IMR-90 (cell line): ENCODE measurements at regions not wholly inside any gene's neighbourhood (a gene's known extent, or its start where the extent isn't known, plus 50 kb on each side); places are given as distances from the start of the nearest gene placed in this dataset.

ENCODE experiments used
- ATAC-seq: fragments of 200-7000 bp; cut with Tn5 transposase; 2 replicates; pipeline ENCODE4 v1.9.1; 2020; ENCODE audit warnings: low read depth, mild to moderate bottlenecking, moderate library complexity
- BruUV-seq: library from RNA; stranded (reverse); fragments of 400-500 nt; replicated peaks from 2 replicates; lab custom pipeline; 2021; lab: Mats Ljungman, UMichigan
- CTCF ChIA-PET: fragments of 300-600 bp; formaldehyde crosslinking; extraction: SDS; loops from one replicate; lab custom pipeline; 2021; ENCODE audit warnings: antibody characterized with exemption; lab: Yijun Ruan, JAX
- POLR2A ChIA-PET: fragments of 300-600 bp; sonication (Branson Sonifier 250); formaldehyde crosslinking; loops from one replicate; lab custom pipeline; 2022; ENCODE audit warnings: antibody characterized with exemption; ENCODE audit not compliant: unreplicated experiment; lab: Charles Lee
- DNase-seq: peaks from one replicate; pipeline ENCODE4 v3.0.0; 2013
- H2AFZ ChIP-seq: replicated peaks from 2 replicates; pipeline ENCODE3; 2013; ENCODE audit warnings: low read length, mild to moderate bottlenecking; ENCODE audit not compliant: poor library complexity
- H2AK5ac ChIP-seq: 2 replicates; pipeline ENCODE4 v1.6.1; 2013; ENCODE audit warnings: low read depth, low read length, inconsistent platforms
- H2AK9ac ChIP-seq: replicated peaks from 2 replicates; pipeline ENCODE3; 2013; ENCODE audit warnings: mild to moderate bottlenecking, low read depth, low read length, moderate library complexity; ENCODE audit not compliant: poor library complexity
- H2BK120ac ChIP-seq: 2 replicates; pipeline ENCODE4 v1.6.1; 2013; ENCODE audit warnings: low read depth, low read length, inconsistent platforms
- H2BK15ac ChIP-seq: 3 replicates; pipeline ENCODE4 v1.6.1; 2013; ENCODE audit warnings: low read depth, low read length, inconsistent platforms
- H2BK20ac ChIP-seq: 2 replicates; pipeline ENCODE4 v1.6.1; 2013; ENCODE audit warnings: low read depth, mild to moderate bottlenecking, inconsistent platforms, low read length, moderate library complexity
- H2BK5ac ChIP-seq: 2 replicates; pipeline ENCODE4 v1.6.1; 2013; ENCODE audit warnings: mild to moderate bottlenecking, low read depth, low read length, inconsistent platforms; ENCODE audit not compliant: poor library complexity, severe bottlenecking
- H3K14ac ChIP-seq: replicated peaks from 2 replicates; pipeline ENCODE4 v1.6.1; 2013; ENCODE audit warnings: low read depth, low read length, inconsistent platforms
- H3K18ac ChIP-seq: 2 replicates; pipeline ENCODE4 v1.6.1; 2013; ENCODE audit warnings: low read depth, low read length, control low read depth
- H3K23ac ChIP-seq: 2 replicates; pipeline ENCODE4 v1.6.1; 2013; ENCODE audit warnings: low read depth, low read length, inconsistent platforms
- H3K27ac ChIP-seq: 2 replicates; pipeline ENCODE4 v1.5.1; 2013; ENCODE audit warnings: mild to moderate bottlenecking, control low read depth, low read length; ENCODE audit not compliant: insufficient read depth
- H3K27me3 ChIP-seq: 2 replicates; pipeline ENCODE4 v1.6.1; 2013; ENCODE audit warnings: low read length; ENCODE audit not compliant: control insufficient read depth, insufficient read depth
- H3K36me3 ChIP-seq: 2 replicates; pipeline ENCODE4 v1.6.1; 2013; ENCODE audit warnings: low read length, mixed read lengths; ENCODE audit not compliant: control insufficient read depth, insufficient read depth
- H3K4ac ChIP-seq: 2 replicates; pipeline ENCODE4 v1.6.1; 2013; ENCODE audit warnings: low read depth, low read length, inconsistent platforms
- H3K4me1 ChIP-seq: 2 replicates; pipeline ENCODE4 v1.6.1; 2013; ENCODE audit warnings: low read length, mixed read lengths; ENCODE audit not compliant: control insufficient read depth, insufficient read depth
- H3K4me2 ChIP-seq: 2 replicates; pipeline ENCODE4 v1.6.1; 2013; ENCODE audit warnings: low read depth, mild to moderate bottlenecking, control low read depth, low read length, moderate library complexity
- H3K4me3 ChIP-seq: 2 replicates; pipeline ENCODE4 v1.5.1; 2013; ENCODE audit warnings: low read depth, mild to moderate bottlenecking, control low read depth, low read length, moderate library complexity; ENCODE audit not compliant: insufficient read depth
- H3K56ac ChIP-seq: 2 replicates; pipeline ENCODE4 v1.6.1; 2013; ENCODE audit warnings: low read length, inconsistent platforms; ENCODE audit not compliant: insufficient read depth; ENCODE audit errors: extremely low read depth
- H3K79me1 ChIP-seq, 2 experiments: 2 replicates each; pipeline ENCODE4 v1.6.1; 2013; ENCODE audit warnings: low read length in 2 of 2, inconsistent platforms in 1 of 2, low read depth in 1 of 2
- H3K9ac ChIP-seq: 2 replicates; pipeline ENCODE4 v1.6.1; 2013; ENCODE audit warnings: low read depth, low read length, control low read depth
- H3K9me1 ChIP-seq: 2 replicates; pipeline ENCODE4 v1.6.1; 2013; ENCODE audit warnings: low read length, inconsistent platforms; ENCODE audit not compliant: insufficient read depth
- H3K9me3 ChIP-seq: 2 replicates; pipeline ENCODE4 v1.6.1; 2013; ENCODE audit warnings: low read length; ENCODE audit not compliant: control insufficient read depth, insufficient read depth
- H4K20me1 ChIP-seq: 2 replicates; pipeline ENCODE4 v1.6.1; 2013; ENCODE audit warnings: low read length, inconsistent platforms; ENCODE audit not compliant: insufficient read depth
- H4K5ac ChIP-seq: 2 replicates; pipeline ENCODE4 v1.6.1; 2013; ENCODE audit warnings: mild to moderate bottlenecking, low read depth, low read length, control low read depth
- H4K8ac ChIP-seq, 2 experiments: 2 replicates each; pipeline ENCODE4 v1.6.1; 2013; ENCODE audit warnings: low read depth in 2 of 2, low read length in 2 of 2, control low read depth in 1 of 2, inconsistent platforms in 1 of 2
- H4K91ac ChIP-seq: 2 replicates; pipeline ENCODE4 v1.6.1; 2013; ENCODE audit warnings: low read depth, low read length, inconsistent platforms; ENCODE audit not compliant: insufficient read depth
- BHLHE40 ChIP-seq: fragments of 150-350 bp; IDR thresholded peaks from 2 replicates; pipeline ENCODE4 v1.6.1; 2016; ENCODE audit warnings: mild to moderate bottlenecking, low read depth, low read length
- CEBPB ChIP-seq: IDR thresholded peaks from 2 replicates; pipeline ENCODE4 v1.6.1; 2012; ENCODE audit warnings: low read depth, low read length, improper control_type of control experiment
- CHD1 ChIP-seq: IDR thresholded peaks from 2 replicates; pipeline ENCODE4 v1.6.1; 2012; ENCODE audit warnings: low read depth, low read length, improper control_type of control experiment
- CTCF ChIP-seq: conservative IDR thresholded peaks from 2 replicates; pipeline ENCODE4 v1.5.1; 2012; ENCODE audit warnings: mild to moderate bottlenecking, low read depth, low read length, improper control_type of control experiment
- ELK1 ChIP-seq: fragments of 150-350 bp; IDR thresholded peaks from 2 replicates; pipeline ENCODE4 v1.6.1; 2016; ENCODE audit warnings: low read depth, mild to moderate bottlenecking, low read length, moderate library complexity, borderline replicate concordance
- FOS ChIP-seq: fragments of 150-350 bp; IDR thresholded peaks from 2 replicates; pipeline ENCODE4 v1.6.1; 2016; ENCODE audit warnings: low read depth, low read length
- MAFK ChIP-seq: IDR thresholded peaks from 2 replicates; pipeline ENCODE4 v1.6.1; 2012; ENCODE audit warnings: low read depth, low read length, improper control_type of control experiment
- MAZ ChIP-seq: IDR thresholded peaks from 2 replicates; pipeline ENCODE4 v1.6.1; 2012; ENCODE audit warnings: low read depth, mild to moderate bottlenecking, low read length, improper control_type of control experiment, moderate library complexity, borderline replicate concordance
- MXI1 ChIP-seq: IDR thresholded peaks from 2 replicates; pipeline ENCODE4 v1.6.1; 2012; ENCODE audit warnings: low read depth, mild to moderate bottlenecking, low read length, moderate library complexity, borderline replicate concordance
- NFE2L2 ChIP-seq: fragments of 150-350 bp; IDR thresholded peaks from 2 replicates; pipeline ENCODE4 v1.6.1; 2016; ENCODE audit warnings: low read depth, mild to moderate bottlenecking, low read length
- POLR2A ChIP-seq: IDR thresholded peaks from 2 replicates; pipeline ENCODE4 v1.6.1; 2012; ENCODE audit warnings: mild to moderate bottlenecking, low read depth, low read length
- RAD21 ChIP-seq: IDR thresholded peaks from 2 replicates; pipeline ENCODE4 v1.6.1; 2012; ENCODE audit warnings: low read length, improper control_type of control experiment
- RCOR1 ChIP-seq: IDR thresholded peaks from 2 replicates; pipeline ENCODE4 v1.6.1; 2012; ENCODE audit warnings: mild to moderate bottlenecking, low read length, improper control_type of control experiment; ENCODE audit not compliant: insufficient replicate concordance
- RFX5 ChIP-seq: IDR thresholded peaks from 2 replicates; pipeline ENCODE4 v1.8.0; 2012; ENCODE audit warnings: low read depth, mild to moderate bottlenecking, low read length, moderate library complexity
- SMC3 ChIP-seq: fragments of 150-350 bp; IDR thresholded peaks from 2 replicates; pipeline ENCODE4 v1.6.1; 2016; ENCODE audit warnings: low read depth, mild to moderate bottlenecking, antibody characterized with exemption, low read length, moderate library complexity
- USF2 ChIP-seq: fragments of 150-350 bp; IDR thresholded peaks from 2 replicates; pipeline ENCODE4 v1.6.1; 2017; ENCODE audit warnings: mild to moderate bottlenecking, antibody characterized with exemption, low read length, low read depth
- WGBS, 2 experiments: methylation state at CpG; one replicate each; pipeline versions ENCODE4 v1.1.5 to v1.1.7; 2013; ENCODE audit warnings: missing lambda C conversion rate in 2 of 2; ENCODE audit not compliant: insufficient read length in 1 of 2; ENCODE audit errors: extremely low coverage in 2 of 2; 5-methylcytosine and 5-hydroxymethylcytosine counted together
- dilution Hi-C: fragments of 300-500 bp; cut with HindIII; formaldehyde crosslinking; loops from one replicate; pipeline ENCODE4 v1.14.3; 2018; ENCODE audit warnings: low sequenced_read_pairs; ENCODE audit not compliant: unreplicated experiment
- in situ Hi-C: fragments of 300-500 bp; cut with MboI; formaldehyde crosslinking; loops from 3 replicates; pipeline ENCODE4 v1.14.3; 2019; ENCODE audit warnings: low sequenced_read_pairs, inconsistent platforms, mixed read lengths
- intact Hi-C: fragments of 100-400 bp; cut with micrococcal nuclease; formaldehyde crosslinking; loops from 2 replicates; pipeline ENCODE4 v1.10.0; 2022

- WGBS, 2 experiments, result 60% methylated on average over 4 of the region's 20 CpGs; no CpG with 5 or more reads in 1 of the 2 experiments
- Histone ChIP-seq H3K56ac (no peak overlapping the region), H3K9ac (no peak overlapping the region), H3K9me3 (peaks cover 17% of the 10 kb centered on the region), H2AFZ (no peak overlapping the region), H2AK5ac (no peak overlapping the region), H3K27me3 (no peaks in the 10 kb centered on the region), H2AK9ac (no peak overlapping the region), H3K4me1 (no peaks in the 10 kb centered on the region), H3K18ac (no peak overlapping the region), H3K36me3 (no peaks in the 10 kb centered on the region), H3K9me1 (no peaks in the 10 kb centered on the region), H4K8ac (no peak overlapping the region), H3K14ac (no peak overlapping the region), H3K4me2 (no peak overlapping the region), H3K4me3 (no peak overlapping the region), H3K79me1 (no peaks in the 10 kb centered on the region), H3K23ac (no peak overlapping the region), H2BK120ac (no peak overlapping the region), H3K27ac (no peak overlapping the region), H2BK20ac (no peak overlapping the region), H4K20me1 (no peaks in the 10 kb centered on the region), H3K4ac (no peak overlapping the region), H4K5ac (no peak overlapping the region), H2BK5ac (no peak overlapping the region), H2BK15ac (no peak overlapping the region), H4K91ac (no peak overlapping the region)
- ATAC-seq, result no peak
- dilution Hi-C loops, result no loop called here
- intact Hi-C loops, result no loop called here
- in situ Hi-C loops, result no loop called here
- DNase-seq, result no peak
- BruUV-seq, result no TSS peak
- TF ChIP-seq FOS (no peak), MXI1 (no peak), MAZ (no peak), MAFK (no peak), RCOR1 (no peak), ELK1 (no peak), RFX5 (no peak), BHLHE40 (no peak), NFE2L2 (no peak), CEBPB (no peak), POLR2A (no peak), SMC3 (no peak), USF2 (no peak), CHD1 (no peak), CTCF (no peak), RAD21 (no peak)
- CTCF ChIA-PET, result no interaction called here
- POLR2A ChIA-PET, result no interaction called here
Measured at GRCh38 chr5:4013106-4013898, 417.7 kb downstream of the IRX1 start.
